Endodermal cell (in vitro differentiated cells): ENCODE measurements at regions not wholly inside any gene's neighbourhood (a gene's known extent, or its start where the extent isn't known, plus 50 kb on each side); places are given as distances from the start of the nearest gene placed in this dataset.

ENCODE experiments used
- DNase-seq: peaks from one replicate; pipeline ENCODE4 v3.0.0-alpha.2; 2017
- H3K27ac ChIP-seq: 2 replicates; pipeline ENCODE4 v1.5.1; 2013; ENCODE audit warnings: mild to moderate bottlenecking, low read depth, low read length, moderate library complexity
- H3K27me3 ChIP-seq: 2 replicates; pipeline ENCODE4 v1.6.1; 2013; ENCODE audit warnings: mild to moderate bottlenecking, low read length, moderate library complexity; ENCODE audit not compliant: insufficient read depth, control insufficient read depth, poor library complexity, severe bottlenecking
- H3K36me3 ChIP-seq: 2 replicates; pipeline ENCODE4 v1.7.0; 2013; ENCODE audit warnings: mild to moderate bottlenecking, low read length, moderate library complexity; ENCODE audit not compliant: control insufficient read depth, insufficient read depth
- H3K4me1 ChIP-seq: one replicate; pipeline ENCODE4 v1.7.0; 2013; ENCODE audit warnings: low read length; ENCODE audit not compliant: control insufficient read depth, insufficient read depth
- H3K4me3 ChIP-seq: 2 replicates; pipeline ENCODE4 v1.5.1; 2013; ENCODE audit warnings: mild to moderate bottlenecking, low read length, moderate library complexity
- H3K9ac ChIP-seq: 2 replicates; pipeline ENCODE4 v1.6.1; 2013; ENCODE audit warnings: mild to moderate bottlenecking, low read length, moderate library complexity; ENCODE audit not compliant: poor library complexity, severe bottlenecking; ENCODE audit errors: extremely low read depth
- H3K9me3 ChIP-seq: 2 replicates; pipeline ENCODE4 v1.6.1; 2013; ENCODE audit warnings: mild to moderate bottlenecking, low read length, moderate library complexity; ENCODE audit not compliant: control insufficient read depth
- H3K27ac Mint-ChIP-seq: 2 replicates; pipeline ENCODE4 v1.8.0; 2020; ENCODE audit warnings: mixed read lengths
- H3K27me3 Mint-ChIP-seq: 2 replicates; pipeline ENCODE4 v1.8.0; 2021; ENCODE audit warnings: mild to moderate bottlenecking, mixed read lengths; ENCODE audit not compliant: insufficient read depth
- H3K36me3 Mint-ChIP-seq: 2 replicates; pipeline ENCODE4 v1.8.0; 2020; ENCODE audit warnings: low read depth, mixed read lengths
- H3K4me1 Mint-ChIP-seq: 2 replicates; pipeline ENCODE4 v1.8.0; 2020; ENCODE audit warnings: mixed read lengths
- H3K4me3 Mint-ChIP-seq: 2 replicates; pipeline ENCODE4 v1.8.0; 2020; ENCODE audit warnings: mild to moderate bottlenecking, moderate library complexity, mixed read lengths
- H3K9me3 Mint-ChIP-seq: 2 replicates; pipeline ENCODE4 v1.8.0; 2020; ENCODE audit warnings: mild to moderate bottlenecking, mixed read lengths
- WGBS, 2 experiments: methylation state at CpG; one replicate each; pipeline versions ENCODE4 v1.1.5 to v1.1.7; 2013; ENCODE audit warnings: missing lambda C conversion rate in 2 of 2, mixed read lengths in 1 of 2; ENCODE audit not compliant: insufficient coverage in 1 of 2, insufficient read length in 1 of 2; 5-methylcytosine and 5-hydroxymethylcytosine counted together
- TF ChIP-seq, protein P1 (sequence below): fragments of 200-600 bp; sonication (generic); conservative IDR thresholded peaks from 2 replicates; pipeline ENCODE4 v1.5.0; 2021; ENCODE audit warnings: antibody characterized with exemption, mild to moderate bottlenecking

DNA sequence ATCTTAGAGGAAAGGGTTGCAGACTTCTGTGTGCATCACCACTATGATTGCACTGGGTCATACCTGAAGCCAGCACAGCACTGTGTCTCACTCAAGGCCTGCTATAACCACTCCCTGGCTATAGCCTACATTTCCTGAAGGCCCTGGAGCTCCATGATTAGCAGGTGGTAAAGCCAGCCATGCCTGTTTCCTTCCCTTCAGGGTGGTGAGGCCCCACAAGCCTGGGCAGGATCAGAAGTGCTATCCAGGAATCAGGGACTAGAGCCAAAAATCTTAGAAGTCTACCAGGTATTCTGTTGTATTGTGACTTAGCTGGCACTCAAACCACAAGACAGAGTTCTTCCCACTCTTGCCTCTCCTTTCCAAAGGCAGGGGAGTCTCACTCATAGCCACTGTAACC lies 734.6 kb downstream of the GLUD2 start:
- Mint-ChIP-seq H3K36me3 (no peaks in the 10 kb centered on the region), H3K9me3 (peaks cover 48% of the 10 kb centered on the region), H3K27me3 (no peaks in the 10 kb centered on the region), H3K4me1 (peaks cover 4% of the 10 kb centered on the region), H3K27ac (no peak overlapping the region), H3K4me3 (no peak overlapping the region)
- Histone ChIP-seq H3K4me1 (no peaks in the 10 kb centered on the region), H3K9ac (no peak overlapping the region), H3K36me3 (no peaks in the 10 kb centered on the region), H3K27me3 (no peaks in the 10 kb centered on the region), H3K4me3 (no peak overlapping the region), H3K27ac (no peak overlapping the region), H3K9me3 (no peaks in the 10 kb centered on the region)
- no peak for DNase-seq
- TF ChIP-seq, protein P1, sequence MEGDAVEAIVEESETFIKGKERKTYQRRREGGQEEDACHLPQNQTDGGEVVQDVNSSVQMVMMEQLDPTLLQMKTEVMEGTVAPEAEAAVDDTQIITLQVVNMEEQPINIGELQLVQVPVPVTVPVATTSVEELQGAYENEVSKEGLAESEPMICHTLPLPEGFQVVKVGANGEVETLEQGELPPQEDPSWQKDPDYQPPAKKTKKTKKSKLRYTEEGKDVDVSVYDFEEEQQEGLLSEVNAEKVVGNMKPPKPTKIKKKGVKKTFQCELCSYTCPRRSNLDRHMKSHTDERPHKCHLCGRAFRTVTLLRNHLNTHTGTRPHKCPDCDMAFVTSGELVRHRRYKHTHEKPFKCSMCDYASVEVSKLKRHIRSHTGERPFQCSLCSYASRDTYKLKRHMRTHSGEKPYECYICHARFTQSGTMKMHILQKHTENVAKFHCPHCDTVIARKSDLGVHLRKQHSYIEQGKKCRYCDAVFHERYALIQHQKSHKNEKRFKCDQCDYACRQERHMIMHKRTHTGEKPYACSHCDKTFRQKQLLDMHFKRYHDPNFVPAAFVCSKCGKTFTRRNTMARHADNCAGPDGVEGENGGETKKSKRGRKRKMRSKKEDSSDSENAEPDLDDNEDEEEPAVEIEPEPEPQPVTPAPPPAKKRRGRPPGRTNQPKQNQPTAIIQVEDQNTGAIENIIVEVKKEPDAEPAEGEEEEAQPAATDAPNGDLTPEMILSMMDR, result no peak

DNA sequence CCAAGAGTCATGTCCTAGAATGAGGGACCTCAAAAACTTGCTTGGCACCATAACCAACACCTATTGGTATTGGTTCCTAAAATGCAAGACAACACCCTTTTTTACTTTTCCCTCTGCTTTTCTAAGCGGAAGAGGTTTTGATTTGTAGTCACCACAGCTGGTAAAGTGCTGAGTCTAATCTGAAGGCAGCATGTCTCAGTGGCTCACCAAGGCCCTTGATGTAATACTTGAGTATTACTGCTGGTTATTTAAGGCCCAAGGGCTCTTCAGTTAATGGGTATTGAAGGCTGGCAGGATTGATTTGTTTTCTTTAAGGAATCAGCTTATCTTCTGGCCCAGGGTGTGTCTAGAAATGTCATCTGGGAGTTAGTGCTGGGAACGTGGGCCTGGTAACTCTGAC lies 735.1 kb downstream of the GLUD2 start:
- TF ChIP-seq, protein P1, result no peak
- H3K9me3 Mint-ChIP-seq, result peaks cover 46% of the 10 kb centered on the region
- no peak overlapping the region for H3K9ac ChIP-seq
- H3K27me3 ChIP-seq, result no peaks in the 10 kb centered on the region
- no peaks in the 10 kb centered on the region for H3K4me1 ChIP-seq
- no peak for DNase-seq
- peaks cover 4% of the 10 kb centered on the region for H3K4me1 Mint-ChIP-seq
- H3K27ac Mint-ChIP-seq, result no peak overlapping the region
- H3K27me3 Mint-ChIP-seq, result no peaks in the 10 kb centered on the region
- H3K36me3 ChIP-seq, result no peaks in the 10 kb centered on the region
- H3K27ac ChIP-seq, result no peak overlapping the region
- H3K4me3 ChIP-seq, result no peak overlapping the region
- no peaks in the 10 kb centered on the region for H3K36me3 Mint-ChIP-seq
- H3K9me3 ChIP-seq, result no peaks in the 10 kb centered on the region
- WGBS, 2 experiments, result 95% methylated on average over 2 of the region's 2 CpGs; no CpG with 5 or more reads in 1 of the 2 experiments
- H3K4me3 Mint-ChIP-seq, result no peak overlapping the region

DNA sequence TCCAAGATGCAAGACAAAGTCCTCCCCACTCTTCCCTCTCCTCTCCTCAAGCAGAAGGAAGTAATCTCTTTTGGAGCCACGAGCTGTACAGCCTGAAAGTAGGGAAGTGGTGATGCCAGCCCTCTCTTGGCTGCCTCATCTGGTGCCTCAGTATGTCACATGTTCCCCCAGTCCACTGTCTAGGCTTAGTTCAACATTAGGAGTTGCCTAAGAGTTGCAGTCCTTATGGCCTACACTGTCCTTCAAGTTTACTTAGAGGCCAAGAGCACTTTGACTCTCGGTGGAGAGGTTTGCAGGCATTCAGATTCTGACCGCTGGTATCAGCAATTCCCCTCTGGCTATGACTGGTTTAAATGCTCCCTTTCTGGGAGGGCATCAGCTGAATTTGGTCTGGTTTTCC lies 735.6 kb downstream of the GLUD2 start:
- H3K4me3 ChIP-seq, result no peak overlapping the region
- peaks cover 44% of the 10 kb centered on the region for H3K9me3 Mint-ChIP-seq
- no peaks in the 10 kb centered on the region for H3K9me3 ChIP-seq
- no peaks in the 10 kb centered on the region for H3K27me3 Mint-ChIP-seq
- no peaks in the 10 kb centered on the region for H3K4me1 ChIP-seq
- WGBS, 2 experiments, result 97% methylated on average over 3 of the region's 3 CpGs; no CpG with 5 or more reads in 1 of the 2 experiments
- no peaks in the 10 kb centered on the region for H3K27me3 ChIP-seq
- DNase-seq, result no peak
- H3K4me1 Mint-ChIP-seq, result peaks cover 5% of the 10 kb centered on the region
- TF ChIP-seq, protein P1, result no peak
- H3K36me3 Mint-ChIP-seq, result no peaks in the 10 kb centered on the region
- no peak overlapping the region for H3K9ac ChIP-seq
- H3K4me3 Mint-ChIP-seq, result no peak overlapping the region
- no peak overlapping the region for H3K27ac ChIP-seq
- H3K27ac Mint-ChIP-seq, result no peak overlapping the region
- no peaks in the 10 kb centered on the region for H3K36me3 ChIP-seq
